GM19397 (cell line): ENCODE measurements at regions not wholly inside any gene's neighbourhood (a gene's known extent, or its start where the extent isn't known, plus 50 kb on each side); places are given as distances from the start of the nearest gene placed in this dataset.

Experiments used
- ATAC-seq: cut with Tn5 transposase; IDR thresholded peaks from one replicate; pipeline ENCODE4 v1.9.1; 2021; ENCODE audit warnings: mild to moderate bottlenecking, moderate library complexity; ENCODE audit not compliant: unreplicated experiment

GRCh38 chr13:31675440-31675953, 63.8 kb upstream of the RXFP2 start:
- ATAC-seq, result no peak

- no peak for ATAC-seq
These were observed 58.2 kb upstream of the RXFP2 start for GRCh38 chr13:31681133-31681532.

GRCh38 chr13:31684466-31684865, 54.9 kb upstream of the RXFP2 start:
- ATAC-seq, result no peak

DNA sequence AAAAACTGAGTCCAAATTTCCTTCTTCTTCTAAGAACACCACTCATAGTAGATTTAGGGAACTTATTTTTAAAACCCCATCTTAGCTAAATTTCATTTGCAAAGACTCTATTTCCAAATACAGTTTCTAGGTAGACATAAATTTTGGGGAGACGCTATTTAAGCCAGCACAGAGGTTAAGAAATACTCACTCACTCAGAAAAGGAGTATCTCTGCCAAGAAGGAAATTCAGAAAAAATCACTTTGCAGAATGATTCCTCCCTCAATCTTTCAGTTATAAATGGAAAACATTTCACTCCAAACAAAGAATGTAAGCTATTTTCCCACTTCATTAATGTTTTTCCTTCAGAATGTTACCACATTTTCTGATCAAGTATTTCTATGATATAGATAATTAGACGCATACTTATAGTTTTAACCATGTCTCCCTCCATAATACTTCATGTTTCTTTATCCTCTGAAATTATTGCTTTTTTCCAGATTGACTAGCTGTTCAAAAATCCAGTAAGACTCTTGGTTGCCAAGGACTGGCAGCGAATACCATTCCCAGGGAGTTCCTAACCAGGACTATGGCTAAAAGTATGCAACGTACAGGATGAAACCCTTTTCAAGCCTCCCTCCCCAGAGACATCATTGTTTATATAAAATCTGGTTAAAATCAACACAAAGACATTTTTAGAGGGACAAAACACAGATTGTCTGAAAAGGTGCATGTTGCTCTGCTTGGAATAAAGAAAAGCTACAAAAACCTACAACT, 52.5 kb upstream of the RXFP2 start:
- no peak for ATAC-seq
